ENCODE measurements at regions not wholly inside any gene's neighbourhood (a gene's known extent, or its start where the extent isn't known, plus 50 kb on each side); places are given as distances from the start of the nearest gene placed in this dataset.

- DNase-seq (ENCODE audit: low spot score) (no peak), ATAC-seq (no peak), FAIRE-seq (no peak)
- Histone ChIP-seq H3K27ac (ENCODE audit: extremely low read length, insufficient read depth, low read length) (no peak overlapping the region), H3K4me2 (ENCODE audit: low read depth, low read length) (no peak overlapping the region), H3K4me3 (replicated peaks in 1 of 3; ENCODE audit: insufficient read depth in 1 of 3, low read depth in 2 of 3, low read length in 3 of 3) (no peak overlapping the region), H3K27me3 (ENCODE audit: control insufficient read depth in 1 of 2, insufficient read depth in 2 of 2, low read length in 2 of 2) (no peaks in the 10 kb centered on the region), H3K79me2 (ENCODE audit: insufficient read depth, low read length) (no peaks in the 10 kb centered on the region), H3K9ac (ENCODE audit: insufficient read depth, low read depth, low read length) (no peak overlapping the region), H2AFZ (ENCODE audit: low read length) (no peak overlapping the region), H3K4me1 (ENCODE audit: insufficient read depth, low read length) (no peaks in the 10 kb centered on the region), H3K9me3 (ENCODE audit: low read length) (no peaks in the 10 kb centered on the region), H3K36me3 (replicated peaks in 1 of 2; ENCODE audit: control insufficient read depth in 1 of 2, insufficient read depth in 2 of 2, low read length in 2 of 2) (no peaks in the 10 kb centered on the region), H4K20me1 (ENCODE audit: insufficient read depth, low read length) (no peaks in the 10 kb centered on the region)
- no TSS peak for BruUV-seq (replicated peaks)
- TF ChIP-seq MIER3 (CRISPR knock-in tag; IDR thresholded peaks at IDR 0.05; ENCODE audit: borderline replicate concordance): no peak
- TF ChIP-seq, protein P1, sequence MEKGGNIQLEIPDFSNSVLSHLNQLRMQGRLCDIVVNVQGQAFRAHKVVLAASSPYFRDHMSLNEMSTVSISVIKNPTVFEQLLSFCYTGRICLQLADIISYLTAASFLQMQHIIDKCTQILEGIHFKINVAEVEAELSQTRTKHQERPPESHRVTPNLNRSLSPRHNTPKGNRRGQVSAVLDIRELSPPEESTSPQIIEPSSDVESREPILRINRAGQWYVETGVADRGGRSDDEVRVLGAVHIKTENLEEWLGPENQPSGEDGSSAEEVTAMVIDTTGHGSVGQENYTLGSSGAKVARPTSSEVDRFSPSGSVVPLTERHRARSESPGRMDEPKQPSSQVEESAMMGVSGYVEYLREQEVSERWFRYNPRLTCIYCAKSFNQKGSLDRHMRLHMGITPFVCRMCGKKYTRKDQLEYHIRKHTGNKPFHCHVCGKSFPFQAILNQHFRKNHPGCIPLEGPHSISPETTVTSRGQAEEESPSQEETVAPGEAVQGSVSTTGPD (CRISPR knock-in tag; IDR thresholded peaks at IDR 0.05): no peak
- TF ChIP-seq SP2 (CRISPR knock-in tag; IDR thresholded peaks at IDR 0.05): no peak
- TF ChIP-seq SRSF9 (IDR thresholded peaks at IDR 0.05; ENCODE audit: borderline replicate concordance, insufficient read depth, low read depth, low read length, poor library complexity, severe bottlenecking): no peak
- no peak for TF ChIP-seq ZNF777 (CRISPR knock-in tag; IDR thresholded peaks at IDR 0.05)
- no peak for TF ChIP-seq ZFP37 (CRISPR knock-in tag; IDR thresholded peaks at IDR 0.05; ENCODE audit: borderline replicate concordance)
- no peak for TF ChIP-seq RAD21 (CRISPR knock-in tag; IDR thresholded peaks at IDR 0.05)
- no peak for TF ChIP-seq ZNF879 (CRISPR knock-in tag; IDR thresholded peaks at IDR 0.05)
- TF ChIP-seq ZNF598 (CRISPR knock-in tag; IDR thresholded peaks at IDR 0.05; ENCODE audit: borderline replicate concordance): no peak
- TF ChIP-seq REL (CRISPR knock-in tag; conservative IDR thresholded peaks at IDR 0.05): no peak
- TF ChIP-seq BORCS8-MEF2B (CRISPR knock-in tag; IDR thresholded peaks at IDR 0.05): no peak
- TF ChIP-seq SRF (IDR thresholded peaks at IDR 0.05; ENCODE audit: low read depth, low read length): no peak
- no peak for TF ChIP-seq RCOR2 (CRISPR knock-in tag; IDR thresholded peaks at IDR 0.05)
- TF ChIP-seq RFX3 (CRISPR knock-in tag; IDR thresholded peaks at IDR 0.05): no peak
- TF ChIP-seq ISX (CRISPR knock-in tag; conservative IDR thresholded peaks at IDR 0.05): no peak
- WGBS (ENCODE audit: low lambda C conversion rate): 4% methylated on average over 3 of the region's 3 CpGs
- ChIA-PET CTCF (ENCODE audit: low intra/inter-chr PET ratio, low total read pairs) (no interaction called here), POLR2A (no interaction called here)
- intact Hi-C loops (cut with micrococcal nuclease; ENCODE audit: unreplicated experiment): no loop called here
- in situ Hi-C loops (cut with HindIII; ENCODE audit: extremely low pct_ligation_motif_present, low pct_unique_long_range_greater_than_20kb): no loop called here
Measured at GRCh38 chr9:13377171-13377925, 97.9 kb upstream of the MPDZ start.
